DMS 273 (cell line): ENCODE measurements at regions not wholly inside any gene's neighbourhood (a gene's known extent, or its start where the extent isn't known, plus 50 kb on each side); places are given as distances from the start of the nearest gene placed in this dataset.
"Not testable (repeated sequence)": the region's sequence is repeated elsewhere in the genome, so short reads cannot be mapped to it uniquely, and the experiment has no call there.

ENCODE experiments used
- DNase-seq: peaks from one replicate; lab custom pipeline; 2025; ENCODE audit not compliant: unreplicated experiment; lab: John Stamatoyannopoulos, UW

DNA sequence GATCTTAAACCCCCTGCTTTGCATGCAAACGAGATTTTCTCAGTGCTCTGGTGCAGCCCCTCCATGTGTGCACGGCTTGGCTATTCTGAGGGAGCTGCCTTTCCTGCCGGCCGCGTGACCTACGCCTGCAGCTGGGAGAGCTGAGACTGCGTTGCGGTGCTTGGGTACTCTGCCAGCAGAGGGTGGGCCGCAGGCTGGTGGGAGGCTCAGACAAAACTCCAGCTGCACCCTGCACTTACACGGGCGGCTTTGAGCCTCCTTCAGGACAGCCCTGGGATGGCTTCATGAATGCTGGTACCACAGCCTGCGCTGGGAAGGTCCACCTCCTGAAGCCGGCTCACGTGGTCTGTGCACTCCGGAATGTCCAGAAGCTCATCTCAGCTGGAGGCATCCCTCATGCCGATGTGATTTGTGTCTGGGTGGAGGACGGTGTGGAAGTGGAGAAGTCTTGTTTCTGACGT, 223.7 kb downstream of the DLL1 start:
- DNase-seq = no peak

DNA sequence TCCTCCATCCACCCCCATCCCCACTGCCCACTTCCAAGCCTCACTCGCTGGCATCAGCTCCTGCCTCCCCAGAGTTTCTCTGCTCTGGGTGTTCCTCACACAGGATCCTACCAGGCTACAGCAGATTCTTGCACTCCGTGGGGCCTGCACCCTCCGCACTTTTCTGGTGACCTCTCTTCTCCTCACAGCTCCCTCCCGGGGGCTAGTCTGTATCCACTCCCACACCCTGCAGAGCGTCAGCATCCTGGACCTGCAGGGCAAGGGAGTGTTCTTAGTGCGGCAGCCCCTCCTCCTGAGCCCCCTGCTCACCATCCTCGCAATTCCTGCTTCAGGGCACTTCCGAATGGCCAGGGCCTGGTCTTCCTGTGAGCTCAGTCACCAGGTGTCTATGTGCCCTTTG, 224.2 kb downstream of the DLL1 start:
- DNase-seq = no peak

DNA sequence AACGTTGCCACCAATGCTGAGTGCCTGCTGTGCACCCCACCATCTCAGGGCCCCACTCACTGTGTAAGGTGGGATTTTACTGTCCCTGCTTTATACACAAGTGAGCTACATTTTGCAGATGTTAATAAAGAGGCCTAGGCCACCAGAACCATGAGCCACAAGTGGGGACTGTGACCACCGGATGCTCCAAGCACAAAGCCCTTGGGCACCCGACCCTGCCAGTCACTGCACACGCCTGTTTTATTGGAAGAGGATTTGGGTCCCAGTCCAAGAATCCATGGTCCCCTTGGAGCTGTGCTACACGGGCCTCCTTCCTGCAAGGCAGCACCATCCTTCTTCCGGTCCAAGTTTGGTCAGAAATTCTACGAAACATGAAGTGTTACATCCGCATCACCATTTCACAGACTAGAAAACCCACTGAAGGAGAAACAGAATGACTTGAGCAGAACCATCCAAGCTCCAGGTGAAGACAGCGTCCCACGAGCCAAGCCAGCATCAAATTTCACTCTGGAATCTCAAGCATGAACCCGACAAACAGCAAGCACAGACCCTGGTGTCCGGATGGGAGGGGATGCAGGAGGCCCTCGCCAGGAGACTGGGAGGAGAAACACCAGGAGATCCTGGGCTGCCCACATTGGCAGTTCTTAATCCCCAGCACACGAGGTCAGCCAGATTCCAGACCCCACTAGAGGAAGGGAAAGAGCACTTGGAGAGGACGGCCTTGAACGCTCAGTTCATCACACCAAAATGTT, 226.9 kb downstream of the DLL1 start:
- no peak for DNase-seq

GRCh38 chr6:170063431-170063830, 227.4 kb downstream of the DLL1 start:
- DNase-seq = no peak

DNA sequence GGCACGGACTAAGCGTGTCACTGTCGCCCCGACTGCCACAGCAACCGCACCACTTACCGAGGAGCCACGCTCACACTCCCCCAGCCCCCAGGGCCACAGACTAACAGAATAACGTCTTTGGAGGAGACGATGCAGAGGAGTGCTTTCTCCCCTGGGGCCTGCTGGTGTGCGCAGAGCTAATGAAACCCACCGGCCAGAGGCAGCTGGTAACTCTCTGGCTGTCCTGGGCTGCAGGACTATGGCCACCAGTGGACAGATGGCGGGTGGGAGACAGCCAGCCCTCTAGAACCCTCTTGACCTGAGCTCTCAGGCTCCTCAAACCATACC, 228.0 kb downstream of the DLL1 start:
- DNase-seq = no peak

GRCh38 chr6:170062209-170062914, 228.5 kb downstream of the DLL1 start:
- DNase-seq = no peak

GRCh38 chr6:170058878-170059485, 231.9 kb downstream of the DLL1 start:
- DNase-seq = no peak

DNA sequence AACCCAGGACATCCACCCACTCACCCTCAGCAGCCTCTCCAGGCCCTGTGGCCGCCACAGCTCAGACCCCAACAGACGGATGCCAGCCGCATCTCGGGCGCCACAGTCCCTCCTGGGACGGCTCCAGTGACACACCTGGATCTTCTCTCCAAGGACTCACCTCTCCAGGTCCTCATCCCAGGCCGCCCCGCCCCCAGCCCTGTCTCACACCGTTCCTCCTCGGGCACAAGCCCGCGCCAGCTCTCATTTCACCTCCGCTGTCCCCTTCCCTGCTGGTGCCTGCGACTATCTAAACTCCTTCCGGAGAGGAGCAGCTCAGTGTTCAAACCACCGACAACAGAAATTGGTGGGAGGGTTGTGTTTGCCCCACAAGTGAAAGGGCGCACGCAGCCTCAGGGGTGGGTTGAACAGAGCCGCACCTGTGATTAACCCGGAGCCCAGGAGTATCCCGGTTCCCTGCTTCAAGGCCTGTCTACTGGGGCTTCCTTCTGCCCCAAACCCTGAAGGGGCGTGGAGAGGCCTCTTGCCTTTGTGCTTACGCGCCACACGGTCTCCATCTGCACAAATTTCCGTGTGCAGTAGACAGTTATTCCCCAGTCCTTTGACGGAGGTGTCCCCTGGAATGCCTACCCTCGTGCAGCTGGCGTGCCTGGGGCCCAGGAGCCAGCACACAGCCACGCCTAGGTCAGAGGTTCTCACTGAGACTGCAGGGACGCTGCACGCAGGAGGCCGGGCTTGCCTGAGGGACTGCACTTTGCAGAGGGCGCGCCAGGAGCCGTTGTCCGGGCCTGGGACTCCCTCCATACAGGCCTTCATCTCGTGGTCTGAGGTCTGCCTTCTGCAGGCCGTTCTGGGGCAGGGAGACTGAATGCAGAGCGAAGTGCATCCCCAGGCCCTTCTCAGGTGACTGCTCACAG, 232.7 kb downstream of the DLL1 start:
- DNase-seq = no peak

- no peak for DNase-seq
These were observed 233.7 kb downstream of the DLL1 start for GRCh38 chr6:170057034-170057734.

- no peak for DNase-seq
These were observed 234.6 kb downstream of the DLL1 start for GRCh38 chr6:170056278-170056711.

GRCh38 chr6:170055797-170056196, 235.1 kb downstream of the DLL1 start:
- not testable (repeated sequence) for DNase-seq

DNA sequence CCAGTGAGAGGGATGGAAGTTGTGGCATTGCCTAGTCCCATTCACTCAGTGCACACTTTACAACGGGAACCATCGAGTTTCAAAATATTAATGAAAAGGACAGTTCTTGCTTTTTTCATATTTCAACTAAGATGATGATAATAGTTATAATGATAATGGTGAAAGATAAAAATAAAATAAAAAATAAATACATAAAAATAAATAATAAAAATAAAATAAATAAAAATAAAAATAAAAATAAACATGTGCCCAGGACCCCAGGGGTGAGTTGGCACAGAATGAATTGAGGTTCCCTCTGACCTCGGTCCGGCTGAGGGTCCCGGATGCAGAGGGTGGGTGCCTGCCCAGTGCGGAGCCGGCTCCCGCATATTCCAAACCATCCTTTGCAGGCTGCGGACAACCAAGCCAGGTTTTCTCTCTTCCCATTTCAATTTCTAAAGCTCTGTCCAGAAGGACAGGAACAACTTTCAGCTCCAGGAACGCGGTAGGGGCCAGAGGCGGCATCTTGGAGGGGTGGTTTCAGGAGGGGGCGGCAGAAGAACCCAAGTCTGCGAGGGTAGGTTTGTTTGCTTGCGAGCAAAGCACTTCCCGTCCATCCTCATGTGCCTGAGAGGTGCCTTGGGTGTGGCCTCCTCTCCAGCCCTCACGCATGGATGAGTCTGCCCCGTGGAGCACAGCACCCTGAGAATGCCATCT, 236.8 kb downstream of the DLL1 start:
- DNase-seq = no peak

DNA sequence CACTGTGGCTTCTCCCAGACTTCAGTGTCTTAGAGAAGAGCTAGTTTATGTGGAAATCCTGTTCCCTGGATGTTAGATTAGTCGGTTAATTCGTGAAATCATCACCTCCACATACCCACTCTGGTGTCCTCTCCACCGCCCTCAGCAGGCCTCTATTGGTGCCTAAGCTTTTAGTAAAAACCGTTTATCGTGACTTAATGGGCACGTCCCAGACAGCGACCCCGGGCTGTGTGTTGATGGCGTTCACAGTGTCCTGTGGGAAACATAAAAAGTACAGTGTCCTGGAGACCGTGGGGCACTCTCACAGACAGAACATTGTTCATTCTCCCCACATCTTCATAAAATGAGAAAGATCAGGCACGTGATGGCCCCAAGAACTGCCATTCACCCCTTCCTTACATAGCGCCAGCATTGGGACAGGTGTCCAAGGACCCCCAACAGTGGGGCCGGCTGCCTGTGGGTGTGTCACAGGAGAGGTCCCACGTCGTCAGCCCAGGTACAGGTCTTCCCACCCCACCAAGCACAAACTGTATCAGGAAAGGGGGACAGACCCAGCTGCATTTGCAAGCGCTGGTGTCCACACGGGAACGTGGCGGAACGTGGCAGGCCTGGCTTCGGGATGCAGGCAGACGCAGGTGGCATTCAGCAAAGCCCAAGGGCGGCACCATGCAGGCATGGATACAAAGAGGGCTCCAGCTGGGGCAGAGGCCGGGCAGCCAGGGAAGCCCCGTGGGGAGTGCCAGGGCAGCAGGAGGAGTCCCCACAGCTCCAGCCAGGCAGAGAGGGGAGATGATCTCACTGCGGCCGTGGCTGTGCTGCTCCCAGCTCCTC, 237.7 kb downstream of the DLL1 start:
- DNase-seq = no peak

- DNase-seq = no peak
These were observed 239.4 kb downstream of the DLL1 start for GRCh38 chr6:170051229-170052172.

- DNase-seq = no peak
These were observed 240.3 kb downstream of the DLL1 start for GRCh38 chr6:170050591-170051041.

DNA sequence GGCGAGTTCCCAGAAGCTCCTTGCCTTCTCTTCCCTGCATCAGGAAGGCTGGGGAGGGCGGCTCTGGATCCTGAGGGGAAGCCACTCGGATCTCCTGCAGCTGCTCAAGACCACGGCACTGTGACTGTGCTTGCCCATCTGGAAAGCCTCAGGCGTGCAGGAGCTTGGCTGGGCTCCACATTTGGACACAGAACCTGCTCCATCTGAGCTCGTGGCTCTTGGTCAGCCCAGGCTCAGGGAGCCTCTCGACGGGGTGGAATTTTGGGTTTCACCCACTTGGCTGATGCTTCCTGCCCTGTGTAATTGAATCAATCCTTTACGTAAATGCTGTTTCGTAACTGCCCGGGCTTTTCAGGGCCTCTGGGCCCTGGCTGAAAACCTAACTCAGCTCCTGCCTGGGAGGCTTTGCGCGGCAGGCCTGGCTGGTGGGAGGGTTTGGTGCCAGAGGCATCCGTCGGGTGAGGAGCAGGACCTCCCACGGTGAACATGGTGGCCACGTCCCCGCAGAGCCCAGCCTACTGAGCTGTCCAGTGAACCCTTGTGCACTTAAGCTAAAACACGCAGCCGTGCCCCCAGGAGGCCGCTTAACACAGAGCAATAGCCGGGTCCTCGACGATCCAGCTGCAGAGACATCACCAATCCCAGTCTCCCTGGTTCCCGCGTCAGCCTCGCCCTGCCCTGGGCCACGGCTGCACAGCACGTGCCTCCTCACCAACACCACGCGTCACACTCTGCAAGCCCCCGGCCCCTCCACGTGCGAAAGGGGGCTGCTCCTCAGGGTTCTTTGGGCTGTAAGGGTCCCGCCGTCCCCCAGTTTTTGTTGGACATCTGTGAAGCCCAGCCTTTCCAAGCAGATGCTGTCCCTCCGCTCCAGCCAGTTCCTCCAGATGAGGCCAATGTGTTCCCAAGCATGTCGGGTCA, 241.0 kb downstream of the DLL1 start:
- peak; percentile 16 for DNase-seq
